ENCODE measurements at regions not wholly inside any gene's neighbourhood (a gene's known extent, or its start where the extent isn't known, plus 50 kb on each side); places are given as distances from the start of the nearest gene placed in this dataset.
A peak's percentile ranks its signal among the peaks of the same experiment; 100 is the strongest.
"Not testable (repeated sequence)": the region's sequence is repeated elsewhere in the genome, so short reads cannot be mapped to it uniquely, and the experiment has no call there.

DNA sequence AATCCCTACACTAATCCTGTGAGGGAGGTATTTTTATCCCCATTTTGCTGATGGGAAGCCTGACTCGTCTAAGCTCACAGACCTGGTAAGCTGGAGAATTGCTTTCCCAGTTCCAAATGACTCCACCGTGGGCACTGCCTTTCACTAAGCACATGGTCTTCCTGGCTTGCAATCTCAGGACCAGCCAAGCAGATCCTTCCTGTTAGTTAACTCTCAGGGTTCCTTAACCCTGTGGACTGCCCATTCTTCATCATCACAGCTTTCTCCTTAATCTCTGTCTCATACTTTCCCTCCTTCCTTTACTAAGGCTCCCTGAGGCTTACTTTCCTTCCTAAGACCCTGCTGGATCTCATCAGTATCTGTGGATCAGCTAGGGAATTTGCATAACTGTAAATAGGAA, 122.2 kb upstream of the ZEB2 start:
- no peak for DNase-seq (ENCODE audit: low spot score)

DNA sequence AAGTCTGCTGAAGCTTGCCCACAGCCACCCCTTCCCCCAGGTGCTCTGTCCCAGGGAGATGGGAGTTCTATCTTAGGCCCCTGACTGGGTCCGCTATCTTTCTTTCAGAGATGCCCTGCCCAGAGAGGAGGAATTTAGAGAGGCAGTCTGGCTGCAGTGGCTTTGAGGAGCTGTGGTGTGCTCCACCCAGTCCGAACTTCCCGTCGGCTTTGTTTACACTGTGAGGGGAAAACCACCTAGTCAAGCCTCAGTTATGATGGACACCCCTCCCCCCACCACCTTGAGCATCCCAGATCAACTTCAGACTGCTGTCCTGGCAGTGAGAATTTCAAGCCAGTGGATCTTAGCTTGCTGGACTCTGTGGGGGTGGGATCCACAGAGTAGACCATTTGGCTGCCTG, 118.3 kb upstream of the ZEB2 start:
- DNase-seq (ENCODE audit: low spot score): peak; percentile 33

DNA sequence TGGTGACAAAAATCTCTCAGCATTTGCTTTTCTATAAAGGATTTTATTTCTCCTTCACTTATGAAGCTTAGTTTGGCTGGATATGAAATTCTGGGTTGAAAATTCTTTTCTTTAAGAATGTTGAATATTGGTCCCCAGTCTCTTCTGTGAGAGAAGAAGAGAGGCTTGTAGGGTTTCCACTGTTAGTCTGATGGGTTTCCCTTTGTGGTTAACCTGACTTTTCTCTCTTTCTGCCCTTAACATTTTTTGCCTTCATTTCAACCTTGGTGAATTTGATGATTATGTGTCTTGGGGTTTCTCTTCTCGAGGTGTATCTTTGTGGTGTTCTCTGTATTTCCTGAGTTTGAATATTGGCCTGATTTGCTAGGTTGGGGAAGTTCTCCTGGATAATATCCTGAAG, 116.9 kb upstream of the ZEB2 start:
- DNase-seq (ENCODE audit: low spot score): not testable (repeated sequence)

DNA sequence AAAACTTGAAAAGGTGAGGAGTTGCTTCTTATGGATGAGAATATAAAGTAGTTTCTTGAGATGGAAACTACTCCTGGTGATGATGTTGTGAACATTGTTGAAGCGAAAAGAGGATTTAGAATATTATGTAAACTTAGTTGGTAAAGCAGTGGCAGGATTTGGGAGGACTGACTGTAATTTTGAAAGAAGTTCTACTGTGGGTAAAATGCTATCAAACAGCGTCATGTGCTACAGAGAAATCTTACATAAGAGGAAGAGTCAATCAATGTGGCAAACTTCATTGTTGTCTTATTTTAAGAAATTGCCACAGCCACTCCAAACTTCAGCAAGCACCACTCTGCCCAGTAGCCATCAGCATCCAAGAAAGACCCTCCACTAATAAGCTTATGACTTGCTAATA, 112.9 kb upstream of the ZEB2 start:
- DNase-seq (ENCODE audit: low spot score): no peak

DNA sequence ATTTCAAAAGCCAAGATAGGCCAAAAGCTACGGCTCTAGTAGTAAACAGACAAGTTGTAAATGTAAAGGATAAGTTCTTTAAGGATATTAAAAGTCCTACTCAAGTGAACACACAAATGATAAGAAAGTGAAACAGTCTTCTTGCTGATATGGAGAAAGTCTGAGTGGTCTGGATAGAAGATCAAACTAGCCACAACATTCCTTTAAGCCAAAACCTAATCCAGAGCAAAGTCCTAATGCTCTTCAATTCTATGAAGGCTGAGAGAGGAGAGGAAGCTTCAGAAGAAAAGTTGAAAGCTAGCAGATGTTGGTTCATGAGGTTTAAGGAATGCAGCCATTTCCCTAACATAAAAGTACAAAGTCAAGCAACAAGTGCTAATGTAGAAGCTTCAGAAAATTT, 111.7 kb upstream of the ZEB2 start:
- DNase-seq (ENCODE audit: low spot score): no peak

DNA sequence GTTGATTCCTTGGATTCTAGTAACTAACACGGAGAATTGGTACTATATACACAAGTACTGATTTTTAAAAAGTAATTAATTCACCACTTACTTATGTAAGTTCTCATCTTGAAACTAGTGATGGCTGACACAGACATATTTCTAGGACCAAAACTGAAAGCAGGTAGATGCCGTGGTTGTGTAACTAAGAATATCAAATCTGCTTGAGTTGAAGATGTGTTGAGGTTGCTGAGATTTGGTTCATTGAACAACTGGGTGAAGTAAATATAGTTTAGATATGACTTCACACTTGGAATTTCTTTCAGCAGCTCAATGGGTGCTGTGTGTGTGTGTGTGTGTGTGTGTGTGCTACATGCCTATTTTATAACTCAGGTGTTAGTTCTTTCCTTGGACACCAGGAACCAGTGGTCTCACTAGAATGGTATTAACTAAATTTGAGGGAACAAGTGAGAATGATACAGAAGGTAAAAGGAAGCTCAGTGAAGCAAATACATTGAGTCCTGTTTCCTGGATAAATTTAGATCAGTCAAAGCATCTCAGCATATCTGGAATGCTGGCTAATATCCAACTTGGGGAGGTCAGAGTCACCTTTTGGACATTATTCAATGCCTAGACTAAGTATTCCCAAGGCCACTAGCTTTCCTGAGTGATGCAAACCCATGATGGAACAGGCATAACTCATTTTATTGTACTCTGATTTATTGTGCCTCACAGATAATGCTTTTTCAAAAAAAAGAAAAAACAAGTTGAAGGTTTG, 110.7 kb upstream of the ZEB2 start:
- DNase-seq (ENCODE audit: low spot score): peak; percentile 8

DNA sequence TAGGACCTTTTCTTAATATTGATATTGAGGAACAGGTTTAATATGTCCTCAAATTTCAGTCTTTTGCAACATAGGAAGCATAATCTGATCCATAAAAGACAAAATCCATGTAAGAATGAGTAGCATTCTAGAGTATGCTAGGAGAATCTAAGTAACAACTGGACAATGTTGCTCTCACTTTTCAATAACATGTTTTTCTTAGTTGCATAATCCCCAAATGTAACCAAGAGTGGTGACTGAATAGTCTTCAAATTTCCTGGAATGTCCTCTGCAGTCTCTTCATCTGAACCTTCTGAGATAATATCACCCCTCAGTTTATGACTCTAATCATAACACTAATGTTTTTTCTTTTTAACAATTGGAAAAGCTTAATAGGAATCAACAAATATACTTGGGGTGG, 110.0 kb upstream of the ZEB2 start:
- no peak for DNase-seq (ENCODE audit: low spot score)

DNA sequence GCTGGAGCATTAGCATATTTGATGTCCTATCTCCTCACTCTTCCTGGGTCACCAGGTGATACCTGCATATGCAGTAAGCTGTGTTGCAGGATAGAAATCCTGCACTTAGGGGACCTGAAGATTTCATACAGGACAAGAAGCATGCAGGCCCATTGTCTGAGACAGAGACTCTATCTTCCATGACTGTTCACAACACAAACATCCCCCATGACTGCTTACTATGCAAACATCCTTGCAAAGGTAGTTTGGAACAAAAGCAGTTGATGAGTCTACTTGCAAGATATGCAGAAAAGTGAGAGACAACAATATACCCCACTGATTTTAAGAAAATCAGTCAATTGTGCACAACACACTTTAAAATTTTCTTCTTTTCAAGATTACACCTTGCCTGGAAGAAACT, 108.6 kb upstream of the ZEB2 start:
- DNase-seq (ENCODE audit: low spot score): no peak

DNA sequence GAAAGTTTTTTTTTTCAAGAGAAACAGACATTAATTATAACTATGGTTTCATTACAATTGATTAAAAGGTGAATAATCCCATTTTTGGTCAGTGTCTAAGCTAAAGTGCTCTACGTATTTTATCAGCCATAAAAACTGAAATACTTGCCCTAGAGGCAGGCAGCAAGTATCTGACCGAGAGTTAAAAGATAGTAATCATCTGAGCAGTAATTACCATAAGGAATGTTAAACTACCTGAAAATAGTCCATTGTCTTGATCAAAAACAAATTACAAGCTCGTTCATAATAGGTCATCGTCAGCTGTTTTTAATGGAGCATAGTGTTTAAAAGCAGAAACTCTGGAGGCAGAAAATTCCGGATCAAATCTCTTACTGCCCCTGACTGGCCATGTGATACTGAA, 105.7 kb upstream of the ZEB2 start:
- DNase-seq (ENCODE audit: low spot score): no peak

DNA sequence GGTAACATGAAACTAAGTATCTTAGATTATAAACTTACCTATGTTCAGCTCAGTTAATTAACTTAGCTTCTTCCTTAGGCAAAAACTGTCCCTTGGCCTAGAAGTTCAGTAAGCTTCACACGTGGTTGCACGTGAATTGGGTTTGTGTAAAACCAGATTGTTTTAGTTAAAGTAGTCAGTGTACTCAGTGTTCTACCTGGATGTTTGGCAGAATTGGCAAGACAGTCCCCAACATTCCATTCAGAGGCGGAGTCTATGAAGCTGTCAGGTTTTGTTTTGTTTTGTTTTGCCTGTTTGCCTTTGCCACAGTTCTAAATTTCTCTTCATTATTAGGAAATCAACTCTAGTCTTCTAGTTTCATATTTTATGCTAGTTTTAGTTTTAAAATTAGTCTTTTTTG, 105.3 kb upstream of the ZEB2 start:
- no peak for DNase-seq (ENCODE audit: low spot score)

DNA sequence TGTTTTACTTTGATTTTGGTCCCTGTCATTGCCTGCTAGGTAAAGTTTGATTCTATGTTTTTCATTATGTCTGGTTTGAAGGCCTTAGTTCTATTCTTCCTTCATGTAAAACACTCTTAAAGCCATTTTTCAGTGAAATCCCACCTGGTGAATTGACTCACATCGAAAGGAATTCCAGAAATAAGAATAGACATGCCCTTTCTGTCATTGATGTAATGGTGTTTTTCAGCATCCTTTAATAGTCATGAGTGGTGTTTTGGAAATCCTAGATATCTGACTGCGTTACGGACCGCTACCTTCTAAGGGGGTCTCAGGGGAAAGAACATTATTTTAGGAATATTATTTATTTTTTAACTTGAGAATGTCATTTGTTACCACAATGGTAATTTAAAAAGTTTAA, 104.5 kb upstream of the ZEB2 start:
- DNase-seq (ENCODE audit: low spot score): no peak

DNA sequence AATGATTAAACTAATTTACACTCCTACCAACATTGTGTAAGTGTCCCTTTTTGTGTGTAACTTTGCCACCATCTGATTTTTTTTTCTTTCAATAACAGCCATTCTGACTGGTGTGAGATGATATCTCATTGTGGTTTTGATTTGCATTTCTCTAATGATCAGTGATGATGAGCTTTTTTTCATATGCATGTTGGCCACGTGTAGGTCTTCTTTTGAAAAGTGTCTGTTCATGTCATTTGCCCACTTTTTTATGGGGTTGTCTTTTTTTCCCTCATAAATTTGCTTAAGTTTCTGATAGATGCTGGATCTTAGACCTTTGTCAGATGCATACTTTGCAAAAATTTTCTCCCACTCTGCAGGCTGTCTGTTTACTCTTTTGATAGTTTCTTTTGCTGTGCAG, 102.5 kb upstream of the ZEB2 start:
- not testable (repeated sequence) for DNase-seq (ENCODE audit: low spot score)

DNA sequence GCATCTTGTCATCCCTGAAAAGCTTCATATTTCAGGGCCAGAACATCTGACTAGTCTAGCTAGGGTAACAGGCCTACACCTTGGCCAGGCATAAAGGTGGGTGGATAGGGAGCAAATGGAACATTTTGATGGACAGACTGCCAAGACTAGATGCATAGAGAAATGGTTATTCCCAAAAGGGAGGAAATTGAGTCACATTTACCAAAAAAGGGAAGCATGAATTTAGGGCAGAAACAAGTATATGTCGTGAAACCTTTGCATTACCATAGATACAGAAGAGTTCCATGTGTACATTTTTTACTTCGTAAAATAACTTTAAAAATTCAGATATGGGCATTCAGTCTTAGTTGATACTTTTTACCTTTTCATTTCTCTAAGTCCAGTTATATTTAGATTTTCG, 101.3 kb upstream of the ZEB2 start:
- no peak for DNase-seq (ENCODE audit: low spot score)

DNA sequence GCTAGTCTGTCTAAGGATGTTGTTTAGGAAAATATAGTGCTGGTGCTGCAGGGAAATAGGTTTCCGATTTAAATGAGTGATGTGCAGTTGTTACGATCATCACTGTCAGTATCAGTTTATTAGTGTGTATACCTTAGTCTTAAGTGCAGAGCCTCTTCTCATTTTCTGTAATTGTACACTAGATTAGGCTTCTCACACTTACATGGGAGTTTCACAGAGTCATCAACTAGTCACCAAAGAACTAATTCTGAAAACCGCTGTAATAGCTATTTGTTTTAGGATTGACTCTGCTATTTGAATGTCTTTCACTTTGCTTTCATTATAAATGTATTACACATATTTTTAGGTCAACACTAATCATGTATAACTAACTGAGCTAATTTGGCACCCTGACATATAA, 99.8 kb upstream of the ZEB2 start:
- no peak for DNase-seq (ENCODE audit: low spot score)

DNA sequence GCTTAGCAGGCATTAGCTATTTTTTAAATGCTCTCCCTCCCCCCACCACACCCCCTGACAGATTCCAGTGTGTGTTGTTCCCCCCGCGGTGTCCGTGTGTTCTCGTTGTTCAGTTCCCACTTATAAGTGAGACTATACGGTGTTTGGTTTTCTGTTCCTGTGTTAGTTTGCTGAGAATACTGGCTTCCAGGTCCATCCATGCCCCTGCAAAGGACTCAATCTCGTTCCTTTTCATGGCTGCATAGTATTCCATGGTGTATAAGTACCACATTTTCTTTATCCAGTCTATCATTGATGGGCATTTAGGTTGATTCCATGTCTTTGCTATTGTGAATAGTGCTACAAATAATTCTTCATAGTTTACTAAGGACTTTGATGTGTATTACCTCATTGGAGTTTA, 97.3 kb upstream of the ZEB2 start:
- DNase-seq (ENCODE audit: low spot score): not testable (repeated sequence)

DNA sequence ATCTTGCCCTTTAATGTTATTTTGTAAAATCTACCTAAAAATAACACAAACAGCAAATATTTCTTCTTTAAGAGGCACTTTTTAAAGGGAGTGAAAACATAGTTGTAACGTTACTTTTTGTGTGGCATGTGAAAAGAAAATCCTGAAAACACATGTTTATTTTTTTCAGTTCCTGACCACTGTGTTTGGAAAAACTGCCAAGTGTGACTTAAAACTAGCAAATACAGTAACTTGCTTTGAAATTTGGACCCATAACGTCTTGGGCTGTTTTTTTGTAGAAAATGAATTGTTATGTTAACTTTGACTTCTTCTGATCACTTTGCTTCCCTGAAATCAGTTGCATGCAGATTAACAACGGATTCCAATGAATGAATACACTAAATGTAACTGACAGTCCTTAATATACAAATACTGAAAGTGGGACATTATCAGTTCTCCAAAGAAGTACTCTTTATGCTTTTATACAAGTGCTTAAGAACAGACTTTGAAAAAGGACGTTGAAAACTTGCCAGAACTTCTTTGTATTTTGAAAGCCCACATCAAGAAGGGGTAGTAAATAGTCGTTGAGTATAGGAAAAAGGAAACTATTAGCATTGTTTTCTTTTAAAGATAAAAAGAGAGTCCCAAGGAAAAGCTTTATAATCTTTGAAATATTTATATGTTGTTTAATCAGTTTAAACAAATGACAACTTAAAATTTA, 96.1 kb upstream of the ZEB2 start:
- DNase-seq (ENCODE audit: low spot score): no peak

DNA sequence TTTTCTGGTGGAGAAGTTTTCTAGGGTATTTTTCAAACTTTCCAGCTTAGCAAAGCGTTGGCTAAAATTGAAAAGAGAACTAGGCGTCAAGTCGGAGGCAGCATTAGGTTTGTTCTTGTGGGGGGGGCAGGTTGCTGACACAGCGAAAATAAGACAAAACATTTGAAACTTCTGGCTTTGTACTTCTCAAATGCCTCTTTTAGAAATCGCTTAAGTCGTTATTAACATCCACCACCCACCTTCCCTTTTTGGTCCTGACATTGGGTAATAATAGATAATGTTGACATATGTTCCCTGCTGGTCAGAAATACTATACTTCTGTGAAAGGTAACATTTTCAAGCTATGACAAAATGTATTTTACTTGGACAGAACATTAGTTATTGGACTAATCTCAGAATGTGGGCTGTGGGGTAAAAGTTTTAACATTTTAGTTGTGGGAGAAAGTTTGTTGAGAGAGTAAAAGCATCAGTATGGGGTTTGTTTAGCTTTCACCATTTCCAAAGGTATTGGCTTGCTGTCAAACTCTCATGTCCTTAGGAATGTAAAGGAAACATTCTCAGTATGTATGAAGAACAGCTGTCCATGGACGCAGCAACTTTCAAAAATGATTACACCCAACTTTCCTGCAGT, 88.1 kb upstream of the ZEB2 start:
- no peak for DNase-seq (ENCODE audit: low spot score)

DNA sequence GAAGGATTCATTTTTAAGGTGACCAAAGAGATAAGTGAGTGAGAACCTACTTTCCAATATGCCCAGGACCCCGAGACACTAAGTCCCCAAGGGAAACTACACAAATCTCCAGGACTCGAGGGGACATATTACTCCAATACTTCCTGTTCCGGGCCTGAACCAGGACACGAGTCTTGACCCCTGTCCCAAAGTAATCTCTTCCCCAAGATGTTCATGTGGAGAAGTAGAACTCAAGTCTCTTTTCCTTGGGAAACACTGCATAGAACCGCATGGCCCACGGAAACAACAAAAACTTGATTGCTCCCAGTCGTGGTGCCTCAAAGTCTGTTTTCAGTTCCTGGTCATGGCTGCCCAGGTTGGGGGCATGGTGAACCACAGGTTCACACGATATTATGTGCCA, 87.2 kb upstream of the ZEB2 start:
- DNase-seq (ENCODE audit: low spot score): no peak

DNA sequence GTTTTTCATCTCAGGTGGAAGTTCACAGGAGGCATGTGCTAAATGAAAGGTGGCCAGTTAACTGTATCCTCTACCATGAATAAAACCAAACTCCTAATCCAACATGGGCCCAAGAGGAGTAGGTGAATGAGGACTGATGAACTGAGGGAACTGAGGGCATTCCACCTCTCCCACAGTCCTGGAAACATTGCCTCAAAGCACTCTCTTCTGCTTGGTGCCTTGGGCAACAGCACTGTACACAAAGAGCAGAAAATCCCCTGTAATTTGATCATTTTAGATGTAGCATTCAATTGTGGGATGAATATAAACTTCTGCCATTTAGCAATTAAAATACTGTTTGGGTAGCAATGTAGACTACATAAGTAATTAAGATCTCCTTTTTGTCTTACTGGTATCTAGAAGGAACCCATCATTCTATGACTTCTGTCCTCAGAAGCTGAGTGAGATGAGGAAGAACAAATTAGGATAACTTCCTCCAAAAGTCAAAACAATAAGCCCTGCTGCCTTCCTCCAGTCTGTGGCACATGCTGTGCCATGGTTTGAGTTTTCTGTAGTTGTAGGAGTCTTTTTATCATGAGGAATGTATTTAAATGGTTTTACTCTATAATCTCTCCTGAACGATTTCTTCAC, 86.7 kb upstream of the ZEB2 start:
- no peak for DNase-seq (ENCODE audit: low spot score)

DNA sequence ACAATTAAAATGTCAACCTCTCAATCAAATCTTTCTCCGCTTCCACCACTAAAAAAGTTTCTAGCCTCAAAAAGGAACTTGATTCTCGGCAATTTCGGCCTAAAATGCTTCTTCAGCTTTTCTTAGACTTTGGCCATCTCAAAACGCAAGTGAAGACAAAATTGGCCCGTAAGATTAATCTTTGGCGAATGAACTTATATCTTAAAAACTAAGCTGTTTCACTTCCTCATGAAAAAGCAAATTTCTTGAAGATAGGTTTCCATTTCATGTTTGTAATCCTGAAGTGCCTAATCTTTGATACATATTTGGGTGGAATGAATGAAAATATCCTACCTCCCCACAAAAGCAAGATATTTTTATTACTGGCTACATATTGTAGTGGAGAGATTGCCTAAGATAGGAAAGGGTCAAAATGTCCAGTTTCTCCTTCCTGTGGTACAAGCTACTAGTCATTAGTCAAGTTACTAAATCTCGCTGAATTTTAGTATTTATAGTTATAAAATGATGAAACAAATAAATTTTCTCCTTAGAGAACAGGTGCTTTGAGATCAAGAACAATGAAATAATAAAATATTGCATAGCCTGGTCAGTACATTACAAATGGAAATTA, 85.4 kb upstream of the ZEB2 start:
- DNase-seq (ENCODE audit: low spot score): no peak

DNA sequence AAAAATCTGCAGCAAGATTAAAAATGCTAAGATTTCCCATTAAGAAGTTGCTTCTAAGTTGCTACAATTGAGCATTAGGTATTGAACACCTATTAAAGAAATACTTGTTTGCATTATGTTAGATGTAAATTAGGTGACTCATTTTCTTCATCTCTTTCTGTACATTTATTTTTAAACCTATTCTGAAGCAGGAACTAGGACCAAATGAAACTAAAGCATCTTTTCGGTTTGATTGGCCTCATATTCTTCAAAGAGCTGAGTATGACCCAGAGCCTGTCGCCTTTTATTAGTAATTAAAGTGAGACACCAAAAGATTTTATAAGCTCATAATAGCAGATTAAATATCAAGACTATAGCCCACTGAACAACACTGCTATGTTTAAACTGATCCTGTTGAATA, 83.4 kb upstream of the ZEB2 start:
- no peak for DNase-seq (ENCODE audit: low spot score)

DNA sequence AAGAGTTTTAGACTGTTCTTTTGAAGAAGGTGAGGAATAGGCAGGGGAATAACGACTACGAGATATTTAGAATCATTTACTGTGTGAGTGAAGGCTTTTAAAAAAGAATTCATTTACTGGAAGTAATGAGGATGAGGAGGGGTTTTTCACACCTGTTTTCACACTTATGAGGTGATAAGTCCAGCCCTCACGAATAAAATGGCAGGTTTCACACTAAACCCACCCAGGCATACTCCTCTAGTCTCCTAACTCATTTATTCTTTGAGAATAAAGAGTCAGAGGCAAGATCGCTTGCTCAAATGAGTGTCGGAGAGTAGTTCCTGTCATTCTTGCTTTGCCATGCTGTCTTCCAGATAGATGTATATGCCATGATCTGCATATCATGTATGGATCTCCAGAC, 79.0 kb upstream of the ZEB2 start:
- no peak for DNase-seq (ENCODE audit: low spot score)
